ENCODE measurements at regions not wholly inside any gene's neighbourhood (a gene's known extent, or its start where the extent isn't known, plus 50 kb on each side); places are given as distances from the start of the nearest gene placed in this dataset.

DNA sequence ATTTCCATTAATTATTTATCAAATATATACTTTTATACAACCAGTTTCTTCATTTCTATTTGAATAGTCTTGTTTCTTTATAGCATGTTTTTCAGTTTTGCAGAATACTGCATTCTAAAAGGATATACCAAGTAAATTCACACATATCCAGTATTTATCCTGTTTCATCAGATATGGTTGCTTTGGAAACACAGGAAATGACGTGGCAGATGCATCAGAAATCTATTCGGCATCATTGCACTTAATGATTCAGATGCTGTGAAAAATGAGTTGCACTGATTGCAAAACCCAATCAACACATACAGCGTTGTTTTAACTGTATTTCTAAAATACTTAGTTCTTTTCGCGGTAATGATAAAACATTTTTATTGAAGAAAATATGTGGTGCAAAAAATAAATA lies 594.9 kb downstream of the CDH26 start (continued):
- TF ChIP-seq, protein P1, sequence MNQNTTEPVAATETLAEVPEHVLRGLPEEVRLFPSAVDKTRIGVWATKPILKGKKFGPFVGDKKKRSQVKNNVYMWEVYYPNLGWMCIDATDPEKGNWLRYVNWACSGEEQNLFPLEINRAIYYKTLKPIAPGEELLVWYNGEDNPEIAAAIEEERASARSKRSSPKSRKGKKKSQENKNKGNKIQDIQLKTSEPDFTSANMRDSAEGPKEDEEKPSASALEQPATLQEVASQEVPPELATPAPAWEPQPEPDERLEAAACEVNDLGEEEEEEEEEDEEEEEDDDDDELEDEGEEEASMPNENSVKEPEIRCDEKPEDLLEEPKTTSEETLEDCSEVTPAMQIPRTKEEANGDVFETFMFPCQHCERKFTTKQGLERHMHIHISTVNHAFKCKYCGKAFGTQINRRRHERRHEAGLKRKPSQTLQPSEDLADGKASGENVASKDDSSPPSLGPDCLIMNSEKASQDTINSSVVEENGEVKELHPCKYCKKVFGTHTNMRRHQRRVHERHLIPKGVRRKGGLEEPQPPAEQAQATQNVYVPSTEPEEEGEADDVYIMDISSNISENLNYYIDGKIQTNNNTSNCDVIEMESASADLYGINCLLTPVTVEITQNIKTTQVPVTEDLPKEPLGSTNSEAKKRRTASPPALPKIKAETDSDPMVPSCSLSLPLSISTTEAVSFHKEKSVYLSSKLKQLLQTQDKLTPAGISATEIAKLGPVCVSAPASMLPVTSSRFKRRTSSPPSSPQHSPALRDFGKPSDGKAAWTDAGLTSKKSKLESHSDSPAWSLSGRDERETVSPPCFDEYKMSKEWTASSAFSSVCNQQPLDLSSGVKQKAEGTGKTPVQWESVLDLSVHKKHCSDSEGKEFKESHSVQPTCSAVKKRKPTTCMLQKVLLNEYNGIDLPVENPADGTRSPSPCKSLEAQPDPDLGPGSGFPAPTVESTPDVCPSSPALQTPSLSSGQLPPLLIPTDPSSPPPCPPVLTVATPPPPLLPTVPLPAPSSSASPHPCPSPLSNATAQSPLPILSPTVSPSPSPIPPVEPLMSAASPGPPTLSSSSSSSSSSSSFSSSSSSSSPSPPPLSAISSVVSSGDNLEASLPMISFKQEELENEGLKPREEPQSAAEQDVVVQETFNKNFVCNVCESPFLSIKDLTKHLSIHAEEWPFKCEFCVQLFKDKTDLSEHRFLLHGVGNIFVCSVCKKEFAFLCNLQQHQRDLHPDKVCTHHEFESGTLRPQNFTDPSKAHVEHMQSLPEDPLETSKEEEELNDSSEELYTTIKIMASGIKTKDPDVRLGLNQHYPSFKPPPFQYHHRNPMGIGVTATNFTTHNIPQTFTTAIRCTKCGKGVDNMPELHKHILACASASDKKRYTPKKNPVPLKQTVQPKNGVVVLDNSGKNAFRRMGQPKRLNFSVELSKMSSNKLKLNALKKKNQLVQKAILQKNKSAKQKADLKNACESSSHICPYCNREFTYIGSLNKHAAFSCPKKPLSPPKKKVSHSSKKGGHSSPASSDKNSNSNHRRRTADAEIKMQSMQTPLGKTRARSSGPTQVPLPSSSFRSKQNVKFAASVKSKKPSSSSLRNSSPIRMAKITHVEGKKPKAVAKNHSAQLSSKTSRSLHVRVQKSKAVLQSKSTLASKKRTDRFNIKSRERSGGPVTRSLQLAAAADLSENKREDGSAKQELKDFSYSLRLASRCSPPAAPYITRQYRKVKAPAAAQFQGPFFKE (tag by site-specific recombination; IDR thresholded peaks at IDR 0.05; ENCODE audit: borderline replicate concordance), result no peak
- no peak for TF ChIP-seq ZNF473 (tag by site-specific recombination; IDR thresholded peaks at IDR 0.05)
- no peak for TF ChIP-seq ZNF155 (tag by site-specific recombination; IDR thresholded peaks at IDR 0.05)
- no peak for TF ChIP-seq KLF1 (tag by site-specific recombination; IDR thresholded peaks at IDR 0.05)
- TF ChIP-seq ZNF423 (tag by site-specific recombination; IDR thresholded peaks at IDR 0.05), result no peak
- no peak for TF ChIP-seq ZNF843 (tag by site-specific recombination; IDR thresholded peaks at IDR 0.05)

GRCh38 chr20:60558486-60558885 lies 600.3 kb downstream of the CDH26 start:
- Histone ChIP-seq H3K36me3 (ENCODE audit: control insufficient read depth in 2 of 2, insufficient read depth in 1 of 2, low read length in 2 of 2) (no peaks in the 10 kb centered on the region), H3K4me1 (ENCODE audit: control insufficient read depth, insufficient read depth, low read length) (no peaks in the 10 kb centered on the region), H3K4me3 (ENCODE audit: low read depth, low read length) (no peak overlapping the region), H3K9me3 (ENCODE audit: control insufficient read depth, insufficient read depth, low read depth, low read length) (no peaks in the 10 kb centered on the region), H3K27ac (ENCODE audit: extremely low read depth, low read depth, low read length) (no peak overlapping the region)
- ChIA-PET CTCF (no interaction called here), POLR2A (no interaction called here)
- TF ChIP-seq PRDM10 (tag by site-specific recombination; IDR thresholded peaks at IDR 0.05) (no peak), ZNF169 (tag by site-specific recombination; IDR thresholded peaks at IDR 0.05) (no peak), ZNF624 (tag by site-specific recombination; IDR thresholded peaks at IDR 0.05) (no peak)

- ChIA-PET CTCF (no interaction called here), POLR2A (no interaction called here)
These were observed 601.2 kb downstream of the CDH26 start for GRCh38 chr20:60559462-60559861.

More at GRCh38 chr20:60559462-60559861, 601.2 kb downstream of the CDH26 start:
- Histone ChIP-seq H3K4me1 (ENCODE audit: control insufficient read depth, insufficient read depth, low read length) (no peaks in the 10 kb centered on the region), H3K27ac (ENCODE audit: extremely low read depth, low read depth, low read length) (no peak overlapping the region), H3K9me3 (ENCODE audit: control insufficient read depth, insufficient read depth, low read depth, low read length) (no peaks in the 10 kb centered on the region), H3K36me3 (ENCODE audit: control insufficient read depth in 2 of 2, insufficient read depth in 1 of 2, low read length in 2 of 2) (no peaks in the 10 kb centered on the region), H3K4me3 (ENCODE audit: low read depth, low read length) (no peak overlapping the region)
- TF ChIP-seq SCRT2 (tag by site-specific recombination; IDR thresholded peaks at IDR 0.05) (peak; percentile 59), ZSCAN5A (tag by site-specific recombination; IDR thresholded peaks at IDR 0.05) (no peak)

Measured in HEK293 (cell line).